Sigmoid colon (tissue), 6 donors: ENCODE measurements at regions not wholly inside any gene's neighbourhood (a gene's known extent, or its start where the extent isn't known, plus 50 kb on each side); places are given as distances from the start of the nearest gene placed in this dataset.

Source experiments
- DNase-seq: peaks from one replicate; pipeline ENCODE4 v3.0.0-alpha.2; 2019
- H3K27ac ChIP-seq, 4 donors: fragments of 200-600 bp; sonication (generic); one replicate each; pipeline ENCODE4 v1.5.1; 2016 to 2019; ENCODE audit warnings: mild to moderate bottlenecking in 1 of 4
- H3K27me3 ChIP-seq, 3 donors: fragments of 200-600 bp; sonication (generic); one replicate each; pipeline ENCODE4 v1.5.1; 2019; ENCODE audit warnings: mild to moderate bottlenecking in 1 of 3
- H3K36me3 ChIP-seq, 4 donors: fragments of 200-600 bp; sonication (generic); one replicate each; pipeline ENCODE4 v1.5.1; 2016 to 2019
- H3K4me1 ChIP-seq, 4 donors: fragments of 200-600 bp; sonication (generic); one replicate each; pipeline ENCODE4 v1.5.1; 2017 to 2019
- H3K4me3 ChIP-seq, 4 donors: fragments of 200-600 bp; sonication (generic); one replicate each; pipeline ENCODE4 v1.5.1; 2017 to 2019; ENCODE audit warnings: mild to moderate bottlenecking in 2 of 4, moderate library complexity in 1 of 4
- H3K9me3 ChIP-seq, 4 donors: fragments of 200-600 bp in 3 of 4; sonication (generic) in 3 of 4; one replicate each; pipeline versions ENCODE4 v1.5.1 to v1.6.1; 2013 to 2019
- CTCF ChIP-seq, 4 experiments: fragments of 450-650 bp in 3 of 4; fragments of 200-600 bp in 1 of 4; IDR thresholded peaks; one replicate each; pipeline ENCODE4 v1.5.1; 2016 to 2019; ENCODE audit warnings: antibody characterized with exemption in 4 of 4, mild to moderate bottlenecking in 3 of 4, moderate library complexity in 2 of 4
- EP300 ChIP-seq, 4 donors: sonication (generic); formaldehyde crosslinking; IDR thresholded peaks; one replicate each; pipeline ENCODE4 v1.6.1; 2017; ENCODE audit warnings: antibody characterized with exemption in 4 of 4
- POLR2A ChIP-seq, 2 donors: fragments of 450-650 bp; IDR thresholded peaks; one replicate each; pipeline ENCODE4 v1.6.1; 2016; ENCODE audit warnings: antibody characterized with exemption in 2 of 2, mild to moderate bottlenecking in 2 of 2, moderate library complexity in 2 of 2
- POLR2AphosphoS5 ChIP-seq, 4 donors: sonication (generic); formaldehyde crosslinking; IDR thresholded peaks; one replicate each; pipeline ENCODE4 v1.6.1; 2017; ENCODE audit warnings: antibody characterized with exemption in 4 of 4
- WGBS, 2 donors: extraction: QIAGEN DNeasy Blood & Tissue Kit; methylation state at CpG; one replicate each; pipeline ENCODE4 v1.1.7; 2013; 5-methylcytosine and 5-hydroxymethylcytosine counted together
- intact Hi-C: fragments of 100-400 bp; cut with DNase I; formaldehyde crosslinking; loops from one replicate; pipeline ENCODE4 v1.15.1; 2023
- donor health status: healthy with polysubstance abuse.
- donor health status: healthy.

- no peak for TF ChIP-seq CTCF (IDR thresholded peaks at IDR 0.05)
- no peak for TF ChIP-seq POLR2AphosphoS5 (IDR thresholded peaks at IDR 0.05)
- no peak for TF ChIP-seq POLR2A (IDR thresholded peaks at IDR 0.05)
- TF ChIP-seq EP300 (IDR thresholded peaks at IDR 0.05) = no peak
These were observed 567.4 kb downstream of the IQCM start for GRCh38 chr4:149248191-149248764.

GRCh38 chr4:149247164-149247563 is 568.5 kb downstream of the IQCM start:
- no peak for TF ChIP-seq POLR2A (IDR thresholded peaks at IDR 0.05)
- no peak for TF ChIP-seq CTCF (IDR thresholded peaks at IDR 0.05)
- no peak for TF ChIP-seq EP300 (IDR thresholded peaks at IDR 0.05)
- TF ChIP-seq POLR2AphosphoS5 (IDR thresholded peaks at IDR 0.05) = no peak
- intact Hi-C loops = no loop called here
- Histone ChIP-seq H3K4me1 (no peaks in the 10 kb centered on the region), H3K27me3 (no peaks in the 10 kb centered on the region), H3K36me3 (no peaks in the 10 kb centered on the region), H3K4me3 (no peak overlapping the region), H3K9me3 (no peaks in the 10 kb centered on the region), H3K27ac (no peak overlapping the region)
- DNase-seq = no peak
- WGBS, 2 donors = 24 to 55% methylated on average over 2 of the region's 2 CpGs

More at GRCh38 chr4:149248191-149248764, 567.4 kb downstream of the IQCM start:
- Histone ChIP-seq H3K27ac (no peak overlapping the region), H3K27me3 (no peaks in the 10 kb centered on the region), H3K9me3 (no peaks in the 10 kb centered on the region), H3K36me3 (no peaks in the 10 kb centered on the region), H3K4me1 (no peaks in the 10 kb centered on the region), H3K4me3 (no peak overlapping the region)
- WGBS, 2 donors = 82 to 91% methylated on average over 1 of the region's 1 CpG
- intact Hi-C loops = no loop called here
- DNase-seq = no peak

- intact Hi-C loops = no loop called here
- no peak overlapping the region for H3K4me3 ChIP-seq
These were observed 570.3 kb downstream of the IQCM start for GRCh38 chr4:149245333-149245732.

GRCh38 chr4:149238097-149238496 is 577.5 kb downstream of the IQCM start:
- Histone ChIP-seq H3K36me3 (no peaks in the 10 kb centered on the region), H3K27me3 (no peaks in the 10 kb centered on the region), H3K4me3 (no peak overlapping the region), H3K9me3 (no peaks in the 10 kb centered on the region), H3K4me1 (no peaks in the 10 kb centered on the region), H3K27ac (no peak overlapping the region)
- intact Hi-C loops = no loop called here
- DNase-seq = no peak
- WGBS, 2 donors = 92 to 95% methylated on average over 3 of the region's 3 CpGs
- TF ChIP-seq POLR2AphosphoS5 (IDR thresholded peaks at IDR 0.05) = no peak
- no peak for TF ChIP-seq CTCF (IDR thresholded peaks at IDR 0.05)
- no peak for TF ChIP-seq EP300 (IDR thresholded peaks at IDR 0.05)
- TF ChIP-seq POLR2A (IDR thresholded peaks at IDR 0.05) = no peak

More at GRCh38 chr4:149245333-149245732, 570.3 kb downstream of the IQCM start:
- no peaks in the 10 kb centered on the region for H3K9me3 ChIP-seq
- 90 to 94% methylated on average over 1 of the region's 1 CpG for WGBS, 2 donors
- no peaks in the 10 kb centered on the region for H3K4me1 ChIP-seq
- TF ChIP-seq POLR2AphosphoS5 (IDR thresholded peaks at IDR 0.05) = no peak
- no peak for TF ChIP-seq EP300 (IDR thresholded peaks at IDR 0.05)
- TF ChIP-seq POLR2A (IDR thresholded peaks at IDR 0.05) = no peak
- no peak for TF ChIP-seq CTCF (IDR thresholded peaks at IDR 0.05)
- H3K36me3 ChIP-seq = no peaks in the 10 kb centered on the region
- H3K27me3 ChIP-seq = no peaks in the 10 kb centered on the region
- no peak overlapping the region for H3K27ac ChIP-seq
- no peak for DNase-seq

- WGBS, 2 donors = 93 to 98% methylated on average over 1 of the region's 1 CpG
- Histone ChIP-seq H3K9me3 (no peaks in the 10 kb centered on the region), H3K4me1 (no peaks in the 10 kb centered on the region), H3K27me3 (no peaks in the 10 kb centered on the region), H3K36me3 (no peaks in the 10 kb centered on the region), H3K27ac (no peak overlapping the region), H3K4me3 (no peak overlapping the region)
- TF ChIP-seq CTCF (IDR thresholded peaks at IDR 0.05) (no peak), EP300 (IDR thresholded peaks at IDR 0.05) (no peak), POLR2AphosphoS5 (IDR thresholded peaks at IDR 0.05) (no peak), POLR2A (IDR thresholded peaks at IDR 0.05) (no peak)
- no peak for DNase-seq
- intact Hi-C loops = no loop called here
These were observed 580.8 kb downstream of the IQCM start for GRCh38 chr4:149234798-149235197.
